HG03108 (cell line): ENCODE measurements at regions not wholly inside any gene's neighbourhood (a gene's known extent, or its start where the extent isn't known, plus 50 kb on each side); places are given as distances from the start of the nearest gene placed in this dataset.
A peak's percentile ranks its signal among the peaks of the same experiment; 100 is the strongest.

ENCODE experiments used
- ATAC-seq: cut with Tn5 transposase; IDR thresholded peaks from one replicate; pipeline ENCODE4 v1.9.1; 2021; ENCODE audit warnings: moderate library complexity; ENCODE audit not compliant: unreplicated experiment

DNA sequence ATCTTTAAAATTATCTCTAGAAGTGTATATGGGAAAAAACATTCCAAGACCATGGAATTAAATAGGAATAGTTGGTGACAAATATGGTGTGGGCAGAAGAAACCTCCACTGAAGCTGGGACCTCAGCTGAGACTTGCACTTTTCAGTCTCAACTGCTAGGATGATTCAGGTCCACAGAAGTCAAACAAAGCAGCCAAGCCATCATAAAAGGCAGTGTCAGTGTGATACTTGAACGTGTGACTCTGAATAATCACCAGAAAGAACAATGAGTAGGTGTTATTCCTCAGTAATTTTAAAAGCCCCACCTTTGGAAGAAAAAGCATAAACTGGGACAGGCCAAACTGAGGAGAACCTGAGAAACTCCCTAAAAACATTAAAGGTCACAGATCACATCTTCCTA lies 90.7 kb downstream of the ZNF281 start:
- ATAC-seq = no peak

- no peak for ATAC-seq
Measured at GRCh38 chr1:200317236-200317635, 92.6 kb downstream of the ZNF281 start.

DNA sequence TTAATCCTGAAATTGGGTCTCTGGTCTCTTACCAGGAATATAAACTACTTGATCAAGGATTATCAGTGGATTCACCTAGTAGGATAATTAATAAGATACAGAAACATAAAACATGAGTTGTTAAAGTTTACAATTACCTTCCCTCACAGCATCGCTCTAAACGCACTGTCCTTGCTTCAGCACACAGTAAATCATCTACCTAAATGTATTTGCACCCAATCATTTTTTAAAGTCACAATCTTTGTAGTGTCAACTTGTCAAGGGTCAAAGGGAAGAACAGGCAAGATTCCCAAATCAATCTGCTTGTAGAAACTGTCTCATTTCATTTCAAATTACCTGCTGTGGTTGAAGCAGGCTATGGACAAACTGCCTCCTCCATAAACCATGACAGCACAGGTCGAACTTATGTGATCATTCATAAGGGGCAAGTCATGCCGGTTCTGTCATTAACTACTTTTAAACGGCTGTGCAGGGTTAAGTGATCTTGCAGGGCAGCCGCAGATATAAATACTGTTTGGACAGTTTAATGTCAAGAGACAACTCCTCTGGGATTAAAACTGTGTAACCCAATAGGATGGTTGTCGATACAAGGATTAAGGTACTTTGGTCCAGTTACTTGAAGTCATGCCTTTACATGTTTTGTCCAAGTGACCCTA lies 93.6 kb downstream of the ZNF281 start:
- no peak for ATAC-seq

- no peak for ATAC-seq
Measured at GRCh38 chr1:200314085-200314750, 95.6 kb downstream of the ZNF281 start.

- no peak for ATAC-seq
Measured at GRCh38 chr1:200311256-200311655, 98.6 kb downstream of the ZNF281 start.

DNA sequence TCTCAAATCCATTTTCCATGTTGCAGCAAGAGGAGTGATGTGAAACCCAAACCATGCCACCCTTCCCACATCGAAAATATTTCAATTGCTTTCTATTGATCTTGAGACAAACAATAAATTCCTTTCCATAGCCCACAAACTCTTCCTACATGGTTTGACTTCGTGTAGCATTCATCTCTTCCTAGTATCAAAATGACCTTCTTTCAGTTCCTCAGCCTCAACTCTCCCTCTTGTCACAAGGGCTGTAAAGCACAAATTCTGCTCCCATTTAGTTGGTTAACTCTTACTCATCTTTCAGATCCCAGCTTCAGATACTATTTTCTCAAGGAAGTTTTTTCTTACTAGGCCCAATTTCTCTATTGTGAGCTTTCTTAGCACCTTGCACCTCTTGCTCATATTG lies 99.0 kb downstream of the ZNF281 start:
- no peak for ATAC-seq

DNA sequence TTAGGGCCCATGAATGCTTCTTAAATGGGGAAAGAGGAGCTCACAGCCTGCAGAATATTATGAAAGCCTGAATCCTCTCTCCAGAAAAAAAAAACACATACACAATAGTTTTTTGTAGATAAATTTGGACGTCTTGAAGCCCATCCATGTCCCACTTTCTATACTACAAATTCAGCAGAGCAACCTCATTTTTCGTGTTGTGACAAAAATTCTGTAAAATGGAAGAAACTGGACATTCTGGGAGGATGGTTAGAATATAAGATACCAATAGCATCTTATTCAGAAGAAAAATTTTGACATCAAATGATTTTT lies 102.1 kb downstream of the ZNF281 start:
- no peak for ATAC-seq

GRCh38 chr1:200306944-200307754 lies 102.7 kb downstream of the ZNF281 start:
- no peak for ATAC-seq

GRCh38 chr1:200305806-200306205 lies 104.0 kb downstream of the ZNF281 start:
- no peak for ATAC-seq

GRCh38 chr1:200304171-200304570 lies 105.7 kb downstream of the ZNF281 start:
- ATAC-seq = no peak

DNA sequence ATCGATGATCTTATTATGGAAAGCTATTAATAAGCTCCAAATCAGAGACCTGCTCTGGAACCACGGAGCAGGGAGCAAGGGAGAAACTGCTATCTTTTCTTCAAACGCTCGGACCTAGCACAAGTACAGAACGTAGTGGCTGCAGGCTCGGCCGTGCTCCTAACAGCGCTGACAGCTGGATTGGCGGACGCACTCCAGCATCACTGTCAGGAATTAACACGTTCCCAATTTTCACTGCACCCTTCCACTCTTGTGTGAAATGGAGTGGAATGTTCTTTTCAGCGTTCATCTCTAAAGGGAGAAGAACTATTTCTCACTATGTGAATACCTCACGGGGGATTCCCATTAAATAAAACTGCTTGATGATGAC lies 106.9 kb downstream of the ZNF281 start:
- no peak for ATAC-seq

- peak; percentile 67 for ATAC-seq
Measured at GRCh38 chr1:200302192-200302920, 107.5 kb downstream of the ZNF281 start.

- no peak for ATAC-seq
Measured at GRCh38 chr1:200301152-200301551, 108.7 kb downstream of the ZNF281 start.

DNA sequence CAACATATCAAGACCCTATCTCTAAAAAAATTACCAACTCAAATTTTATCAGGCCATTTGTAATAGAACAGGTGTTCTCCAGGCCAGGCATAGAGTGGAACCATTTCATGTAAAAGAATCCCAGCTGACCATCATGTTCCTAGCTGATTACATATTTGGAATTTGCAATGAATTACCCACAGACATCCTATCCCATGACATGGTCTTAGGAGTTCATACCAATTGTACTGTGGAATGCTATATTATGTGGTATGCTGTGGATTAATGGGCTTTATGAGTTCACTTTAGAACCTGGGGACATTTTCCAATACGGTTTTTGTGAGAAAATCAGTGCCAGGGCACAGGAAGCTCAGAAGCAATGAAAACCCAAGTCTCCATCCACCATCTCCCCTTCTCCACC lies 110.3 kb downstream of the ZNF281 start:
- ATAC-seq = no peak

DNA sequence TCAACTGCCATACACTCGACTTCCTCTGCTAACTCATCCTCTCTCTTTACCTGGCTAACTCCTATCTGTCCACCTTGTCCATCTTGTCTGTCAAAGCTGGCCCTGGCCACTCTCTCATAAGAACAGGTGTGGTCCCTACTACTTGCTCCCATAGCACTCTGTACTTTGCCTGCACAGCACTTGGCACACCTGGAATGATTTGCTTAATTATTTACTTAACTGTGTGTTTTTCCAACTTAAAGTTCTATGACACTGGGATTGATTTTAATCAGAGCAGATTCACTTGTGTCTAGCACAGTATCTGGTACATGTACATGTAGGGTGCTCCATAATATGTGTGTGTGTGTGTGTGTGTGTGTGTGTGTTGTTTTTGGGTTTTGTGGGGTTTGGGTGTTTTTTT lies 111.6 kb downstream of the ZNF281 start:
- ATAC-seq = no peak

- ATAC-seq = no peak
Measured at GRCh38 chr1:200296091-200296661, 113.7 kb downstream of the ZNF281 start.

- no peak for ATAC-seq
Measured at GRCh38 chr1:200294241-200294640, 115.6 kb downstream of the ZNF281 start.

DNA sequence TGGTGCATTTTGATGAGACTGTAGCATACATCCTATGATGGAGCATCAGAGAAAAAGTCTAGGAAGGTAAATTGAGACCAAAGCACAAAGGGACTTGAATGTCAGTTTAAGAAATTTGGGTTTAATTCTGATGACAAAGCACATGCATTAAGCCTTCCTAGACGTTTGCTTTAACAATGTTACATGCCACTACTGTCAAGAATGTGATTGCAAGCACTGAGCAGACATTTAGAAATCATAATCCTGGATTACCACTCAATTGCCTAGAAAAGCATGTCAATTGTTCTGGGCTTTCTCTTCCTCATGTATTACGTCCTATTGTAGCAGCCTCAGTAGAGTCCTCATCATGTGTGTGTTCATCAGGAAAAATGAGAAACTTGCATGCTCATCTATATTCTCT lies 117.1 kb downstream of the ZNF281 start:
- ATAC-seq = no peak

DNA sequence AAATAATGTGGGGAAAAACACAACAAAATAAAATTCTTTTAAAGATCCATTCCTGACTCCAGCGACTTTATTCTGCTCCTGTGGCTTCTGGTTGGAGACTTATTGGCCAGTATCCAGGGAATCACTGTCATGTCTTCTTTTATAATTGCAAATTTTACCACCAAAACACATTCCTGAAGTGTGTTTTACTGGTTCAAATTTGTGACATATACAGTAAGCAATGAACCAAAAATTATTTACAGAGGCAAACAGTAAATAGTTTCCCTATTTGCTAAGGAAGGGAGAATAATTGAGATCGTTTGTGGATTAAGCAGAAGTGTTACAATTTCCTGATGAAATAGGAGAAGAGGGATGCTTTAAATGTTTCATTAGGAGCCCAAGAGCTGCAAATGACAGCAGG lies 118.7 kb downstream of the ZNF281 start:
- ATAC-seq = no peak

- ATAC-seq = no peak
Measured at GRCh38 chr1:200290010-200290685, 119.7 kb downstream of the ZNF281 start.

- ATAC-seq = no peak
Measured at GRCh38 chr1:200288226-200288625, 121.6 kb downstream of the ZNF281 start.
